Natural killer cell treated with Interleukin-12 subunit alpha and Interleukin-12 subunit beta and Interleukin-15 and Interleukin-18, amount 100 ng/mL, for 72 hours (primary cell): ENCODE measurements at regions not wholly inside any gene's neighbourhood (a gene's known extent, or its start where the extent isn't known, plus 50 kb on each side); places are given as distances from the start of the nearest gene placed in this dataset.

Experiments used
- ATAC-seq, 2 donors: fragments of 150-1000 bp; cut with Tn5 transposase in 1 of 2; sonication (Bioruptor Pico), chemical (Tn5 transposase) in 1 of 2; 2 replicates each; pipeline ENCODE4 v1.10.0; 2021
- DNase-seq: peaks from one replicate; pipeline ENCODE4 v3.0.0; 2022; ENCODE audit warnings: low spot score
- H3K27ac Mint-ChIP-seq, 2 donors: 1 replicate in 1 of 2; 2 replicates in 1 of 2; pipeline ENCODE4 v1.8.0; 2022; ENCODE audit warnings: mixed read lengths in 2 of 2, mild to moderate bottlenecking in 1 of 2, moderate library complexity in 1 of 2
- H3K27me3 Mint-ChIP-seq, 2 donors: 1 replicate in 1 of 2; 2 replicates in 1 of 2; pipeline ENCODE4 v1.8.0; 2022; ENCODE audit warnings: mixed read lengths in 2 of 2
- H3K36me3 Mint-ChIP-seq: one replicate; pipeline ENCODE4 v1.8.0; 2022; ENCODE audit warnings: mixed read lengths
- H3K4me1 Mint-ChIP-seq, 2 donors: 1 replicate in 1 of 2; 2 replicates in 1 of 2; pipeline ENCODE4 v1.8.0; 2022; ENCODE audit warnings: low read depth in 2 of 2, mixed read lengths in 2 of 2, mild to moderate bottlenecking in 1 of 2
- H3K4me3 Mint-ChIP-seq: one replicate; pipeline ENCODE4 v1.8.0; 2022; ENCODE audit warnings: mixed read lengths
- H3K9me3 Mint-ChIP-seq: 2 replicates; pipeline ENCODE4 v1.8.0; 2022; ENCODE audit warnings: mixed read lengths

- H3K4me1 Mint-ChIP-seq: no peaks in the 10 kb centered on the region
- H3K27ac Mint-ChIP-seq: no peak overlapping the region
- DNase-seq (no peak), ATAC-seq (no peak)
- H3K4me3 Mint-ChIP-seq: no peak overlapping the region
- H3K36me3 Mint-ChIP-seq: no peaks in the 10 kb centered on the region
- H3K9me3 Mint-ChIP-seq: no peaks in the 10 kb centered on the region
- H3K27me3 Mint-ChIP-seq: peaks cover 2 to 10% of the 10 kb centered on the region in 2 donors
Measured at GRCh38 chr6:100119261-100119660, 125.2 kb upstream of the MCHR2 start.

DNA sequence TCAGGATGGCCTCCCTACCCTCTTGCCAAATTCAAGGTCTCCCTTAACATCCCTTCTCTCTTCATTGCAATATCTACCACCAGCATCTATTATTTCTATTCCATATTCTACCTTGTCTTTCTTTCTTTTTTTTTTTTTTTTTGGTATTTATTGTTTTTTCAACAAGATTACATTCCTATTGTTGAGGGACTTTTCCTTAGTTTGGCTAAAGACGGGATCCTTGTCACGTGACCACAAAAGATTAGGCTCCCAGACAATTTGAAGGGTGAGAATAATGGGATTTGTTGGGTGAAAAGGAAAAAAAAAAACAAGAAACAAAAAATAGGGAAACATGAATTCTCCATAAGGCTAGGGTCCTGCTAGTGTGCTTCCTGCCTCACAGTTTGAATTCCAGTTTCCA is 124.3 kb upstream of the MCHR2 start:
- no peak overlapping the region for H3K4me3 Mint-ChIP-seq
- H3K27me3 Mint-ChIP-seq: peaks cover 2 to 4% of the 10 kb centered on the region in 2 donors
- no peak for ATAC-seq

DNA sequence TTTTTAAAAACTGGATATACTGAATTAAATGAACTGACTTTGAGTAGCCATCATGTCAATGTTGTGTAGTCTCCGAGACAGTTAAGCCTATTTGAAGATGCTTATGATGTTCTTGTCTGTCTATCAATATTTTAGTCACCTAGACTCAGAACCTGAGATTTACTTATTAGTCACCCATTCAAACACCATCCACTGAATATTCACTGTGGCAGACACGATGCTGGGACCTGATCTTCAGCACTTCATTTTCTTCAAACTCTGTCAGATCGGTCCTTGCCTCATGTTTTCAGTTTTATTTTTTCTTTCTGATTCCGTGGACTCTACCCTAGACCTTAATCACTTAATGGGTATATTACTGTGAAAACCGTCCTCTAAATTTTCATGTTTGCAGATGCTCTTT is 123.7 kb upstream of the MCHR2 start:
- ATAC-seq: peak in 1 of 2 donors; percentile 68
- Mint-ChIP-seq H3K9me3 (no peaks in the 10 kb centered on the region), H3K27ac (peak overlapping the region in 1 of 2 donors; percentile 2), H3K27me3 (peaks cover 0 to 2% of the 10 kb centered on the region in 2 donors), H3K36me3 (no peaks in the 10 kb centered on the region), H3K4me3 (no peak overlapping the region), H3K4me1 (no peaks in the 10 kb centered on the region)
- no peak for DNase-seq

More for the DNA sequence above, 124.3 kb upstream of the MCHR2 start:
- Mint-ChIP-seq H3K36me3 (no peaks in the 10 kb centered on the region), H3K9me3 (no peaks in the 10 kb centered on the region), H3K4me1 (no peaks in the 10 kb centered on the region), H3K27ac (peak overlapping the region in 1 of 2 donors; percentile 2)
- no peak for DNase-seq

DNA sequence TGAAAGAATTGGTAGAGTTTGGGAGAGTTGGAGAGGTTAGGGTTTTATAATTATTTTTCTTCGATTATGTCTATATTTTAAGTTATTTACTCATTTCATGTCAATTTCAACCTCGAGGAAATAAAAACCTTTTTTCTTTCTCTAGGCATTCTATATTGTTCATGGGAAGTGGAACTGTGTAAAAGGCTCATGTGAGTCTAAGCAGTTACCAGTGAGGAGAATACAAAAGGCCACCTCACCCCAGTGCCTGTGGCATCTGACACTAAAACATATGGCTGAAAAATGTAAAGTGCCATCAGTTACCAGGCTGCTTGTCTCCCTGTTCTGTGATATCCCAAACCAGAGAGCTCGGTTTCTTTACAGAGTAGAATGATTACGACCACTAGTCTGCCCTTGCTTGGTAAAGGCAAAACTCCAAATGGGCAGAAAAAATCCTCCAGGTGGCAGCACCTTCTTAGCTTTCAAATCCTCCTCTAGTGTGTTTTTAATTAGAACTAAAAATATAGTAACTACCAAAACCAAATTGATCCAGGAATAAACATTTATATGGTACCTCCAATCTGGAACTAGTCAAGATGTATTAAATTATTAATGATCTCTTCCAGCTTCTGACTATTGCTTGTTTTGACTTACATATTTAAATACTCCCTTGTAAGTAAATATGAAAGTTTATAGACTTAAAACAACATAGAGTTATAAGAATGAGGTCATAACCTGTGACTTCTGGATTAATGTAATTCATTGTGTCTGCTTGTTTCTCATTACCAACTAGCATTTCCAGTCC is 122.6 kb upstream of the MCHR2 start:
- Mint-ChIP-seq H3K36me3 (no peaks in the 10 kb centered on the region), H3K4me3 (no peak overlapping the region), H3K9me3 (no peaks in the 10 kb centered on the region), H3K27me3 (peaks cover 0 to 2% of the 10 kb centered on the region in 2 donors), H3K27ac (no peak overlapping the region), H3K4me1 (no peaks in the 10 kb centered on the region)
- DNase-seq (no peak), ATAC-seq (peak in 1 of 2 donors; percentile 41)

DNA sequence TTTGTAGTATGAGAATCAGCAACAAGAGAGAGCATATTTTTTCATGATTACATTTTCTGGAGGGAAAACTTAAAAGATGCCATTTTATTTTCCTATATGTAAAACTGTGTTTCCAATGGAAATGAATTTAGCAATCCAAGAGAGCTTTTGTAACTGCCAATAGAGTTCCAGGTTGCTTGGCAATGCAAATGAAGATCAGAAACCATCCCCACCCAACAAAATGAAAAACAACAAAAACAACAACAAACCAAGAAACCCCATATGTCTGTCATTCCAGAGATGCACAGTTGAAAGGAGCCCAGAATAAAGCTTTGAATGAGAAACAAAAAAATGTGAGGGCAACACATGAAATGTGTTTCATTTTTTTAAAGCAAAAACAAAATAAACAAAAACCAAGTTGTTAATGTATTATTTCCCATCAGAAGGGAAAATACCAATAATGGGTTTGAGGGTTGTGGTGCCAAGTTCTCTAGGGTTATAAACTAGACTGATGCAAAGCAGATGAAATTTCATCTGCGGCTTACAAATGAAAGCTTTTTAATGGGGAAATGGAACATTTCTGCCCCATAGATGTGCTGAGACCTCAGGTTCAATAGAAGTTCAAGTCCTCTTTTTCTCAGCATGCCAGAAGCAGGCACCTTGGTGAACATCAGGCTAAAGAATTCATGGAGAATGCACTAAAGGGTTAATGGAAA is 121.5 kb upstream of the MCHR2 start:
- Mint-ChIP-seq H3K27me3 (peaks cover 0 to 2% of the 10 kb centered on the region in 2 donors), H3K27ac (no peak overlapping the region), H3K36me3 (no peaks in the 10 kb centered on the region), H3K4me1 (no peaks in the 10 kb centered on the region), H3K4me3 (no peak overlapping the region), H3K9me3 (no peaks in the 10 kb centered on the region)
- no peak for ATAC-seq
- DNase-seq: no peak

DNA sequence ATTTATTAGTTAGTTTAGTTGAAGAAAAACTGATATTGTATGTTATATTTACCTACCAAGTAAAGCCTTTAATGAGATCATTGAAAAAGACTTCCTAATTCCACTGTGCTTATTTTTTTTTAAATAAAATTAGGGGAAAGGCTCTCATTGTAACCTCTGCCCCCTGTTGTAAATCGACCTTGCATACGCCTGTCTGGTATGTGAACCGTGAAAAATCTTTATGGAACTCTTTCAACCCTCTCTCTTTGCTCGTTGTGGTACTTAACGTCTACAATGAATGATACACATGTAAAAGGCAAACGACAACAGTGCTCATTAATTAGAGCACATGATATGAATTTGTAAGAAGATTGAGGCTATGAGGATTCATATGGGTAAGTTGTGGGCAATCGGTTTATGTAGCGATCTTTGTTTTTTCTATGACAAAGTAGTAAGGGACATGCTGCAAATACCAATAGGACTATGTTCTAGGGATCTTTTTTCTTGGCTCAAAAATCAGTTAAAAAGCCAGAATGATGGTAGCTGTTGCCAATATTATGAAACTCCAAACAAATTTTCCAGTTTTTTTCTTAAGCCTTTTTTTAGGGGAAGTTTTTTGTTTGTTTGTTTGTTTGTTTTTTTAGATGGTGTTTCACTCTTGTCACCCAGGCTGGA is 119.0 kb upstream of the MCHR2 start:
- no peak for ATAC-seq

DNA sequence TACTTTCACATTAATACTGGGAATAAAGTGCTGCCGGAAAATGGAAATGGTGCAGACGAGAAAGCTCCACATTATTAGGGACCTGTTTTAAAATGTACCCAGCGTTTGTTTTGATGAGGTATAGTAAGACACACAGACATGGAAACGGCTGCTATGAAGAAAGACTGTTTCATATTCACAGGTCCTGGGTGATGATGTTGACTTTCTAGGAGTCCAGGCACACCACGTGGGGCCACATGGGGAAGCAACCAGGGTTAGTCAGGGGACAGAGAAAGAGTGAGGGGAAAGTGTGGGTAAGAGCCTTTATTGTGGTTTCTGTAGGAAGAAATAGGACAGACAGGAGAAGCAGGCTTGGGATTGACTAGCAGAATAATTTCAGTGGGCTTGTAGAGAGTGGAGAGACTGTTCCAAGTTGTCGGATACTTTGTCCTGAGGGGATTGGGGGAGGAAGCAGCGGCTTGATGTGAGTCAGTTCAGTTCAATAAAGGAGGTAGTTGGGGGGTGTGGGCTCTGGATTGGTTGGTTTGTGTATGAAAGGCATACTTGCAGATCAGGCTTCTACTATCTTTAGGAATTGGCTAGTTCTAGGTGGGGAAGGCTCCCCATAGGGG is 112.0 kb upstream of the MCHR2 start:
- peaks cover 4 to 7% of the 10 kb centered on the region in 2 donors for H3K27me3 Mint-ChIP-seq
- no peak for DNase-seq
- no peaks in the 10 kb centered on the region for H3K36me3 Mint-ChIP-seq
- H3K9me3 Mint-ChIP-seq: no peaks in the 10 kb centered on the region
- no peak overlapping the region for H3K27ac Mint-ChIP-seq
- no peak overlapping the region for H3K4me3 Mint-ChIP-seq
- ATAC-seq: no peak
- H3K4me1 Mint-ChIP-seq: no peaks in the 10 kb centered on the region

More for the DNA sequence above, 119.0 kb upstream of the MCHR2 start:
- no peak overlapping the region for H3K27ac Mint-ChIP-seq
- no peaks in the 10 kb centered on the region for H3K36me3 Mint-ChIP-seq
- H3K9me3 Mint-ChIP-seq: no peaks in the 10 kb centered on the region
- H3K4me3 Mint-ChIP-seq: no peak overlapping the region
- peaks cover 0 to 2% of the 10 kb centered on the region in 2 donors for H3K27me3 Mint-ChIP-seq
- no peaks in the 10 kb centered on the region for H3K4me1 Mint-ChIP-seq
- DNase-seq: no peak

DNA sequence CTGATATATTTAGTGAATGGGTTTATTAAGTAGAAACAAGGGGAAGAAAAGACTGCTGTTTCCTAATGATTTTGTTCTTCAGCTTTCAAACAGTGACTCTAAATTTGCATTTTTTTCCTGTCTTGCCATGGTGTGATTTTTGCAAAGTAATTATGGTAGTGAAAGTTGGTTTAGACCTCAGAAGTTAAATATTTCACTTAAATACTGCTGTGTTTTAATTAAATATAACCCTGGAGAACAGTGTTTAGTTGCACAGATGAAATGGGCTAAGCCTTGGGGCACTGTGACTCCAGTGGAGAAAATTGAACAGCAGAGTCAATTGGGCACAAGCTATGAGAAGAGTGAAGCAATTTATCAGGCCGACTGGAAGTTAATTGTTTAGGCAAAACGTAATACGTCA is 111.1 kb upstream of the MCHR2 start:
- Mint-ChIP-seq H3K27ac (no peak overlapping the region), H3K4me1 (no peaks in the 10 kb centered on the region), H3K27me3 (peaks cover 4 to 7% of the 10 kb centered on the region in 2 donors), H3K36me3 (no peaks in the 10 kb centered on the region), H3K4me3 (no peak overlapping the region), H3K9me3 (no peaks in the 10 kb centered on the region)
- DNase-seq (no peak), ATAC-seq (no peak)

GRCh38 chr6:100103931-100104330 is 109.9 kb upstream of the MCHR2 start:
- no peaks in the 10 kb centered on the region for H3K9me3 Mint-ChIP-seq
- peaks cover 4 to 12% of the 10 kb centered on the region in 2 donors for H3K27me3 Mint-ChIP-seq
- no peaks in the 10 kb centered on the region for H3K36me3 Mint-ChIP-seq
- ATAC-seq (no peak), DNase-seq (no peak)
- no peaks in the 10 kb centered on the region for H3K4me1 Mint-ChIP-seq
- no peak overlapping the region for H3K27ac Mint-ChIP-seq
- H3K4me3 Mint-ChIP-seq: no peak overlapping the region

DNA sequence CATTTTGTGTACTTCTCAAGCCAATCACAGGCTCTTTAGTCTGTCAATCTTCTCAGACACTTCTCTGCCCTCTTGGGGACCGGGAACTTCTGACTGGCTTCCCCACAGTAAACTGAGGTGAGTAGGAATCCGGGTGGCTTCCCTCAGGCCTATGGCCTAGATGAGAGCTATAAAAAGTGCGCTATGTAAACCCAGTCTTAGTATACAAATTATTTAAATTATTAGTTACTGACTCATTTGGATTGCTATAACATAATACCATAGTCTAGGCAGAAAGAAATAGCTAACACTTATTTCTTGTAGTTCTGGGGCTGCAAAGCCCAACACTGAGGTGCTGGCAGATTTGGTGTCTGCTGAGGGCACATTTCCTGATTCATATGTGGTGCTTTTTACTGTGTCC is 109.2 kb upstream of the MCHR2 start:
- DNase-seq (no peak), ATAC-seq (no peak)
- H3K9me3 Mint-ChIP-seq: no peaks in the 10 kb centered on the region
- no peaks in the 10 kb centered on the region for H3K4me1 Mint-ChIP-seq
- no peak overlapping the region for H3K4me3 Mint-ChIP-seq
- H3K36me3 Mint-ChIP-seq: no peaks in the 10 kb centered on the region
- H3K27ac Mint-ChIP-seq: no peak overlapping the region
- H3K27me3 Mint-ChIP-seq: peaks cover 4 to 12% of the 10 kb centered on the region in 2 donors

- DNase-seq (no peak), ATAC-seq (no peak)
- peaks cover 4 to 12% of the 10 kb centered on the region in 2 donors for H3K27me3 Mint-ChIP-seq
- H3K36me3 Mint-ChIP-seq: no peaks in the 10 kb centered on the region
- no peak overlapping the region for H3K27ac Mint-ChIP-seq
- no peaks in the 10 kb centered on the region for H3K9me3 Mint-ChIP-seq
- no peaks in the 10 kb centered on the region for H3K4me1 Mint-ChIP-seq
- no peak overlapping the region for H3K4me3 Mint-ChIP-seq
Measured at GRCh38 chr6:100101644-100102043, 107.6 kb upstream of the MCHR2 start.

GRCh38 chr6:100100776-100101175 is 106.8 kb upstream of the MCHR2 start:
- DNase-seq: no peak
- H3K27me3 Mint-ChIP-seq: peaks cover 0 to 7% of the 10 kb centered on the region in 2 donors
- no peaks in the 10 kb centered on the region for H3K36me3 Mint-ChIP-seq
- ATAC-seq: no peak
- H3K4me3 Mint-ChIP-seq: no peak overlapping the region
- H3K27ac Mint-ChIP-seq: no peak overlapping the region
- H3K9me3 Mint-ChIP-seq: no peaks in the 10 kb centered on the region
- H3K4me1 Mint-ChIP-seq: no peaks in the 10 kb centered on the region

GRCh38 chr6:100099189-100100074 is 105.4 kb upstream of the MCHR2 start:
- no peak for ATAC-seq
- Mint-ChIP-seq H3K27me3 (peaks cover 2 to 6% of the 10 kb centered on the region in 2 donors), H3K27ac (no peak overlapping the region), H3K9me3 (no peaks in the 10 kb centered on the region), H3K4me3 (no peak overlapping the region), H3K4me1 (no peaks in the 10 kb centered on the region), H3K36me3 (no peaks in the 10 kb centered on the region)
- DNase-seq: no peak
